Activated CD8-positive, alpha-beta memory T cell treated with anti-CD3 and anti-CD28 coated beads for 1 hour (primary cell): ENCODE measurements at regions not wholly inside any gene's neighbourhood (a gene's known extent, or its start where the extent isn't known, plus 50 kb on each side); places are given as distances from the start of the nearest gene placed in this dataset.
"Not testable (repeated sequence)": the region's sequence is repeated elsewhere in the genome, so short reads cannot be mapped to it uniquely, and the experiment has no call there.

Experiments
- DNase-seq, 2 donors: peaks; one replicate each; pipeline ENCODE4 v3.0.0-alpha.2; 2020; ENCODE audit warnings: low read depth in 1 of 2; ENCODE audit errors: extremely low read depth in 1 of 2

DNA sequence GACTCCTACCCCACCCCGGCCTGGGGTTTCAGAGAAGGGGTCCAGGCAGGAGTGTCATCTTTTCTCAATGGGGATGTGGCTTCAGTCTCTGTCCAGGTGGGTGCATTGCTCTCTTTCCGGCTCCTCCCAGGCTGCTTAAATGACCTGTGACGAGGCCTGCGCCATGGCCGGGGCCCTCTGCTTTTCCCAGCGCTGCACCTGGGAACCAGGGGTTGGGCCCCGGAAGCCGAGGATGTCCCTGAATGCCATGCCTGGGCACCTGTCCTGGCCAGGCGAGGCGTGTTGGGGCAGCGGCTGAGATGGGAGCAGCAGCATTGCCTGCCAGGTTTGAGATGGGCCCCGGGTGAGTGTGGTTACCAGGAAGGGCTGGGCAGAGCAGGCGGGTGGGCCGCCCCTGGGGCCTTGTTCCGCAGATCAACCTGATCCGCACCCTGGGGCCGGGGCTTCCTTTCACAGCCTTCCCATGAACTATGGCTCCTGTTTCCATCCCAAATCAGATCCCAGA, 147.4 kb downstream of the SEC14L1 start:
- no peak for DNase-seq

DNA sequence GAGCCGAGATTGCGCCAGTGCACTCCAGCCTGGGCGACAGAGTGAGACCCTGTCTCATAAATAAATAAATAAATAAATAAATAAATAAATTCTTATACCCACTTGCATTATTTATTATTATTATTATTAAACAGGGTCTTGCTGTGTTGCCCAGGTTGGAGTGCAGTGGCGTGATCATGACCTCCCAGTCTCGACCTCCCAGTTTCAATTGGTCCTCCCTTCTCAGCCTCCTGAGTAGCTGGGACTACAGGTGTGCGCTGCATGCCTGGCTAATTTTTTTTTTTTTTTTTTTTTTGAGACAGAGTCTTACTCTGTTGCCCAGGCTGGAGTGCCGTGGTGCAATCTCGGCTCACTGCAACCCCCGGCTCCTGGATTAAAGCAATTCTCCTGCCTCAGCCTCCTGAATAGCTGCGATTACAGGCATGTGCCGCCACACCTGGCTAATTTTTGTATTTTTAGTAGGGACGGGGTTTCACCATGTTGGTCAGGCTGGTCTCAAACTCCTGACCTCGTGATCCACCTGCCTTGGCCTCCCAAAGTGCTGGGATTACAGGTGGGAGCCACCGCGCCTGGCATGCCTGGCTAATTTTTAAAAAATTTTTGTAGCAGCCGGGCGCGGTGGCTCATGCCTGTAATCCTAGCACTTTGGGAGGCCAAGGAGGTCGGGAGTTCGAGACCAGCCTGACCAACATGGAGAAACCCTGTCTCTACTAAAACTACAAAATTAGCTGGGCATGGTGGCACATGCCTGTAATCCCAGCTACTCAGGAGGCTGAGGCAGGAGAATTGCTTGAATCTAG, 150.2 kb downstream of the SEC14L1 start:
- DNase-seq: not testable (repeated sequence)

DNA sequence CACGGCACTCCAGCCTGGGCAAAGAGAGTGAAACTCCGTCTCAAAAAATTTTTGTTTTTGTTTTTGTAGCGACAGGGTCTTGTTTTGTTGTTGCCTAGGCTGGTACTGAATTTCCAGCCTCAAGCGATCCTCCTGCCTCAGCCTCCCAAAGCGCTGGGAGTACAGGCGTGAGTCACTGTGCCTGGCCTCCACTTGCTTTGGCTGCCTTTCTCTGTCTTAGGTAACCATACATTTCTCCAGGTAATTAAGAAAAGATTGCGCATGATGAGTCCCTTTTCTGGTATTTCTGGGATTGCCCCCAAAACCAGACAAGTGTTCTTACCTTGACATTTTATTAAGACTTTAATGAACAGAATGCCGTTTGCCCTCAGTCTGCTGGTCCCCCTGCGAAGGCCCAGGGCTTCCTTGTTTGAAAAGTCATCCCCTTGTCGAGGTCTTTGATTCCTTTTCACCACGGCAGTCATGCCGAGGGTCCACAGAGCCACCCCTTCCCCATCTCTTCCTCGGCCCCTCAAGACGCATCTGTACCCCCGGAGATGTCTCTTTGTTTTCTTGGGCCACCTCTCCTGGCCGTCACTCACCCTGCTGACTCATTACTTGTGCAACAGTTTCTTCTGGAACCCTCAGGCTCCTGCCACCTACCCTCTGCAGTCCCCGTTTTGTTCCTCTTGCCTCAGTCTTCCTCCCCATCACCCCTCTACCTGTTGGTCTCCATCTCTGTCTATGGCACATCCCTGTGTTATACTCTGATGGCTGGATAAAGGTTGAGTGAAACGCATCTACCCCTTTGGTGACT, 151.0 kb downstream of the SEC14L1 start:
- no peak for DNase-seq

GRCh38 chr17:77294761-77295160, 154.0 kb downstream of the SEC14L1 start:
- DNase-seq: no peak

DNA sequence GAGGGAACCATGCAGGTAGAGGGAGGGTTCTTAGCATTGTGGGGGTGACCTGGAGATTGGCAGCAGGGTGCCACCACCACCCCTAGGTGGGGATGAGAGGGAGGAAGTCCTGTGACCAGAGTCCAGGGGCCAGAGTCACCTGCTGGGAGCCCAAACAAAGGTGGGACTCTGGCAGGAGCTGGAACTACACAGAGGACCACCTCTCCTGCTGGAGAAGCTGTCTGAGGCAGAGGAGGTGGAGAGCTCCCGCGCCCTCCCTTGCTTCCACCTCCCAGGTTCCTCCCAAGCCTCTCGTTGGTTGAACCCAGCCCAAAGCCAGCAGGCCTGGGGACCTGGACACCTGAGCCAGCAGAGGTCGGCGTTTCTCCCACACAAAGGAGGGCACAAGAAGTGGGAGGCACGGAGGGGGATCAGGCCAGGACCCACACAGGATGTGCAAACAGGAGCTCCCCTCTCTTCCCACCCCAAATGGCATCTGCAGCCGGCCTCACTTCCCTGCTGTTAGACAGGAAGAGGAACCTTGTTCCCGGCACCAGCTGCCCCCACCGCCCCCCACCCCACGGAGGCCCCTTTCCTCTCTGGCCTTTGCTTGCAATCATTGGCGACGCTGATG, 154.6 kb downstream of the SEC14L1 start:
- no peak for DNase-seq

DNA sequence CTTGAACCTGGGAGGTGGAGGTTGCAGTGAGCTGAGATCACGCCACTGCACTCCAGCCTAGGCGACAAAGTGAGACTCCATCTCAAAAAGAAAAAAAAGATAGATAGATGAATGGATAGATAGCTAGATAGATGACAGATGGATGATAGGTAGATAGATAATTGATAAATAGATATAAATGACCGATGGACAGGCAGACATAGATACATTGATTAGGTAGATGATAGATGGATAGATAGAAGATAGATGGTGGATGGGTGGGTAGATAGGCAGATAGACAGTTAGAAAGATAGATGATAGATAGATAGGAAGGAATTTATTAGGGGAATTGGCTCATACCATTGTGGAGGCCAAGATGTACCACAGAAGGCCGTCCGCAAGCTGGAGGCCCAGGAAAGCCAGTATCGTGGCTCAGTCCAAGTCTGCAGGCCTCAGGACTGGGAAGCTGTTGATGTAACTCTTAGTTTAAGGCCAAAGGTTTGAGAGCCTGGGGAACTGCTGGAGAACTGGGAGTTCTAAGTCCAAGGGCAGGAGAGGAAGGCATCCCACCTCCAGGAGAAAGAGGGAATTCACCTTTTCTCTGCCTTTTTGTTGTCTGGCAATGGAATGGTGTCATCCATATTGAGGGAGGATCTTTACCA, 156.1 kb downstream of the SEC14L1 start:
- DNase-seq: no peak

DNA sequence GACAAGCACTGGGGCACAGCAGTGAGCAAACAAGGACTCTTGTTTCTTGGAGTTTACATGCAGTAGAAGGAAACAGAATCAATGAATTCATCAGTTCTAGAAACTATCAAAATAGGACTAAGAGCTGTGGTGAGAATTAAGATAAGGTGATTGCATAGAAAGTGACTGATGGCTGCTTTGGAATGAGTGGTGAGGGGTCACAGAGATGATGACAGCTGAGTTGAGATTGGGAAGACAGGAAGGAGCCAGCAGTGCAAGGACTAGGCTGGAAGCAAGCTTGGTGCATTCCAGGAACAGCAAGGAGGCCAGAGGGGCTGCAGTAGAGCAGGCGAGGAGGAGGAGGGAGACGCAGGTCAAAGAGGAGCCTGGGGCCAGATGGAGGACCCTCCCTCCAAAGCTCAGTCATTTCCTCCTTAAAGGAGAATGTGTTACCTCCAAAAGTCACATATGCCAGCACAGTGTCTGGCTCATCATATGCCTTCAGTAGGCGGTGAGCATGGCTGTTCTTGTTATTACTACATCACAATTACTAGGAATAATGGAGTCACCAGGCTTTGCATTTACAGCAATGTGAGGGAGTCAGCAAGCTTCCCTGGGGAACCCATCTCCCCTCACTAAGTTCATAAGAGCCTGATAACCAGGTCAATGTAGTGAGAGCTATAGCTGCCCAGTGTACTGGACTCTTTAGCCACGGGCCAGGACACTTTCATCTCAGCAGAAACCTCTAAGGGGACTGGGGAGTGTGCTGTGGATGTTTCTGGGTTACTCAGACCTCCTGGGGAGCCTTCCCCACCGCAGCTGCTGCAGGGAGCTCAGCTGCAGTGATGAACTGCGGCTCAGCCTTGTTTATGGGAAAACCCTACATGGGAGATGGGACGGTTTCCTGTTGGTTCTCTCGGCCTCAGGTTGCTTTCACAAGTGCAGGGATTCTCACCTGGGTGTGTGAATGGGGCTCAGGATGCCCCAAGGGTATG, 157.2 kb downstream of the SEC14L1 start:
- DNase-seq: no peak

GRCh38 chr17:77298811-77299210, 158.0 kb downstream of the SEC14L1 start:
- DNase-seq: no peak

DNA sequence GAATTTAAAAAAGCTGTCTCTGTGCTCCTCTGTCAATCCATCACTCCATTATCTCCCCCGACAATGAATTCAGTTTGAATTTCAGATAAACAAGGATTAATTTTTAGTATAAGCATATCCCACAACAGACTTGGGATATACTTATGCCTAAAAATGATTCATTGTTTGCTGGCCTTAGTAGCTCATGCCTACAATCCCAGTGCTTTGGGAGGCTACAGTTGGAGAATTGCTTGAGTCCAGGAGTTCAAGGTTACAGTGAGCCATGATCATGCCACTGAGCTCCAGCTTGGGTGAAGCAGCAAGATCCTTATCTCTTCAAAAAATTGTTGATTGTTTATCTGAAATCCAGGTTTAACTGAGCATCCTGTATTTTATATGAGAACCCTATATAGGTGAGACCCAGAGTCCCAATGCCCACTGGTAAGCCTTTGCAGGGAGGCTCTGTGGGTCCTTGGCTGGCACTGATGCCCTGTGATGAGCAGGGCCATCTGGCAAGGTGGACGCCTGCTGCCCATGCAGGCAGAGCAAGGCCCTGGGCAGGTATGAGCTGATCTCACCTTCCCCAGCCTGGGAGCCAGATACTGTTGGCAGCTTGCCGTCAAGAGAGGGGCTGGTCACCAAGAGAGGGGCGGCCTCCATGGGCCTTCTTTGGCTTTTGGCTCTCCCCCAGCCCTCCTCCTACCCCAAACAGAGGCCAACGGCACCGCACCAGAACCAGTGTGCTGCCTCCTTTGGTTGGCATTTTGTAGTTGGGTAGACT, 158.7 kb downstream of the SEC14L1 start:
- no peak for DNase-seq

GRCh38 chr17:77300016-77300686, 159.4 kb downstream of the SEC14L1 start:
- no peak for DNase-seq

DNA sequence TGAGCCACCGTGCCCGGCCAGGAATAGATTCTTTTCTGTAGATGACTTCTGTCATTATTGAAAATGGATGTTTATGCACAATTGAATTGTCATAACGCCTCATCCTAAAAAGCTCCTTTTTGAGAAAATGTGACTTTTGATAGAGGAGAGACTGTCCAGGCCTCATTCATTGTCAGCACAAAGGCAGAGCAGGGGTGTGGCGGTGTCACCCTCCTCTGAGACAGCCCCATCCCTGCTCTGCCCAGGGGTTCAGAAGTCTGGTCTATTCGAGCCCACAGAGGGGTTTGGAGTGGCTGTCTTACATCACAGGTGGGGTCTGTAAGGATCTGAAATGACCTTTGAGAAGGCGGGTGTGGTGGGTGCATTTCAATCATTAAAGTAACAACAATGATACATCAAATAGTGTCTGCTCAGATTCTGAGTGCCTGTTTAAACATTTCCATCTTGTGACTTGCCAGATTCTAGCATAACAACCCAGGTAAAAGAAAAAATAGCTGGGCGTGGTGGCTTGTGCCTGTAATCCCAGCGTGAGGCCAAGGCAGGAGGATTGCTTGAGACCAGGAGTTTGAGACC, 161.0 kb downstream of the SEC14L1 start:
- DNase-seq: no peak

DNA sequence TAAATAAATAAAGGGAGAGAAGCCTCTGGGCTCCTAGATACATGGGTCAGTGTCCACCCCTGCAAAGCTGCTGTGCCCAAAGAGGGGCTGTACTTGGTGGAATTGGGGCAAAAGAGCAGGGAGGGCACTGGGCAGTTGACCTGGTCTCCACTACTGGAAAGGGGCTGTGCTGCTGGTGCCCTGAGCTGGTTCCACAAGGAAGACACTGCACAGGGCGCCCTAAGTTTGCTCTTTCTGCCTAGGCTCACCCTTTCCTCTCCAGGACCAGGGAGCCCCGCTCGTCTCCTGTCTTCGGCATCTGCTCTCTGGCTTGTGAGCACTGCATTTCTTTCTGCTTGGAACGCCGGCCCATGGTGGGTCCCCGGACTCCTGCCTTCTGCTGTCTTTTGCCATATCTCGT, 161.9 kb downstream of the SEC14L1 start:
- no peak for DNase-seq

DNA sequence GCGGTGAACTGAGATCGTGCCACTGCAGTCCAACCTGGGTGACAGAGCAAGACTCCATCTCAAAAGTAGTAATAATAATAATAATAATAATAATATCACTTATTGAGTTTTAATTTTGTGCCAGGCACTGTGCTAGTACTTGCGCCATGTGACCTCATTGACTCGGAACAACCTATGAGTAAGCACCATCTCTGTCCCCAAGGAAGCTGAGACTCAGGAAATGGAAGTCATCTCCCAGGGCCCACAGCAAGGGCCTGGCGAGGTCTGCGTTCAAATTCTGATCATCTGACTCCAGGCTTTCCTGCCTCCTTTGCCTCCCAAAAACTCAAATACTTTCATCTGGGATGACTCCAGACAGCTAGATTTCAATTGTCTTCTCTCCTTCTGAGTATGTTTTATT, 162.9 kb downstream of the SEC14L1 start:
- no peak for DNase-seq

- DNase-seq: no peak
Measured at GRCh38 chr17:77304051-77304745, 163.4 kb downstream of the SEC14L1 start.

- no peak for DNase-seq
Measured at GRCh38 chr17:77304746-77305473, 164.1 kb downstream of the SEC14L1 start.

DNA sequence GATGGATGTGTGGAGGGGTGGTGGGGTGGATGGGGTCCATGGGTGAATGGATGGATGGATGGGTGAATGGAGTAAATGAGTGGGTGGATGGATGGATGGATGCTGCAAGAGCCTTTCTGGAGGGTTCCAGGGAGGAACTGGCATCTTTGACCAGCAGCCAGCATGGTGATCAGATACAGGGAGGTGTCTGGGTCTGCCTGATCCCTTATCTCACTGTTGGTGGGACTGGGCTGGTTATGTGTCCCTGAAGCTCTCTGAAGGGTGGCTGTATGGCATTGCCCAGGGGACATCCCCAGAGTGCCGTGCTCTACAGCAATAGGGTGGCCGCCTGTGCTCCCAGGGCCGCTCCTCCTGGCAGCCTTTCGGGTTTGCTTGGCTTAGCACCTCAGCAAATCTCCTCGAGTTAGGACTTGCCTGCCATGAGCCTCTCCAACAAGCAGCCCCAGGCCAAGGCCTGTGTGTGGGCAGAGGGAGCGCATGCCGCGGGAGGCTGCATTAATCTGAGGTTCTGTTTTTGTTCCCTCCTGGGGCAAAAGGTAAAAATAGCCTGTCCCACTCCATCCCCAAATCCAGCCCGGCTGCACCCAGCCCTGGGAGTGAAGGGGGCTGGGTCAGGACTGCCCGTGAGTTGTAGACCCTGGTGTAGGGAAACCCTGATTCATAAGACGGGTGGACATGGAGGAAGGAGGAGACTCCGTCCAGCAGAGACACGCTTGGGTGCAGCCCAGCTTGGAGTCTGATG, 165.4 kb downstream of the SEC14L1 start:
- DNase-seq: no peak
